SK-N-MC (cell line): ENCODE measurements at regions not wholly inside any gene's neighbourhood (a gene's known extent, or its start where the extent isn't known, plus 50 kb on each side); places are given as distances from the start of the nearest gene placed in this dataset.

Experiments used
- EZH2 ChIP-seq: fragments of 200-600 bp; sonication (generic); IDR thresholded peaks from one replicate; pipeline ENCODE4 v1.6.1; 2017; ENCODE audit warnings: antibody characterized with exemption
- POLR2AphosphoS5 ChIP-seq: IDR thresholded peaks from 2 replicates; pipeline ENCODE4 v1.6.1; 2012; ENCODE audit warnings: mild to moderate bottlenecking, low read depth, low read length, borderline replicate concordance

GRCh38 chr18:67692811-67693210, 176.3 kb upstream of the DSEL start:
- TF ChIP-seq POLR2AphosphoS5 = no peak
- TF ChIP-seq EZH2 = no peak
